ENCODE measurements at regions not wholly inside any gene's neighbourhood (a gene's known extent, or its start where the extent isn't known, plus 50 kb on each side); places are given as distances from the start of the nearest gene placed in this dataset.

GRCh38 chrX:66328950-66329596, 165.0 kb downstream of the HEPH start:
- no peak for DNase-seq

- DNase-seq = no peak
Observed at GRCh38 chrX:66360894-66361293, 196.8 kb downstream of the HEPH start.

GRCh38 chrX:66384722-66385121, 220.7 kb downstream of the HEPH start:
- DNase-seq = no peak

GRCh38 chrX:66399273-66399672, 235.2 kb downstream of the HEPH start:
- no peak for DNase-seq

GRCh38 chrX:66402165-66402564, 236.7 kb downstream of the EDA2R start:
- DNase-seq = no peak

GRCh38 chrX:66408507-66408906, 230.4 kb downstream of the EDA2R start:
- DNase-seq = peak; percentile 0

- no peak for DNase-seq
Observed at GRCh38 chrX:66410806-66411205, 228.1 kb downstream of the EDA2R start.
